GM19455 (cell line): ENCODE measurements at regions not wholly inside any gene's neighbourhood (a gene's known extent, or its start where the extent isn't known, plus 50 kb on each side); places are given as distances from the start of the nearest gene placed in this dataset.
"Not testable (repeated sequence)": the region's sequence is repeated elsewhere in the genome, so short reads cannot be mapped to it uniquely, and the experiment has no call there.

Source experiments
- ATAC-seq: cut with Tn5 transposase; IDR thresholded peaks from one replicate; pipeline ENCODE4 v1.9.1; 2021; ENCODE audit not compliant: unreplicated experiment

- ATAC-seq = no peak
Measured at GRCh38 chr2:51855683-51856082, 823.8 kb upstream of the NRXN1 start.

GRCh38 chr2:51846796-51847195 is 814.9 kb upstream of the NRXN1 start:
- no peak for ATAC-seq

GRCh38 chr2:51846018-51846417 is 814.1 kb upstream of the NRXN1 start:
- ATAC-seq = no peak

GRCh38 chr2:51844596-51844995 is 812.7 kb upstream of the NRXN1 start:
- ATAC-seq = no peak

GRCh38 chr2:51829477-51829876 is 797.5 kb upstream of the NRXN1 start:
- no peak for ATAC-seq

DNA sequence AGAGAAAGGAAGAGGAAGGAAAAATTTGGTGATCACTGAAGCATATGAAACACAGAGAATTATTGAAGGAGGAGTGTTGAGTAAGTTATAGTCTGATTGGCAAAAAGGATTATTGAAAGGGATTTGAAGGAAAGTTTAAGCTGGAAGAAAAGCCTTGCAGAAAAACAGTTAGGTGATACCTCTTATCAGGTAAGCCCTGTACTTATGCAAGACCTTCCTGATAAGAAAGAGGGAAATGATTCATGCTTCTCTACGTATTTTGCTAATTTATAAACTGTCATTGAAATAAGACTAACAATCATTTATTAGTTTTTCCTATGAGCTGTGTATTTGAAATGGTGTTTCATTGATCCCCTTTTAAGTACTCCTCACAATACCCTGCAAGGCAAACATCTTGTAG is 793.9 kb upstream of the NRXN1 start:
- no peak for ATAC-seq

- no peak for ATAC-seq
Measured at GRCh38 chr2:51813247-51813646, 781.3 kb upstream of the NRXN1 start.

DNA sequence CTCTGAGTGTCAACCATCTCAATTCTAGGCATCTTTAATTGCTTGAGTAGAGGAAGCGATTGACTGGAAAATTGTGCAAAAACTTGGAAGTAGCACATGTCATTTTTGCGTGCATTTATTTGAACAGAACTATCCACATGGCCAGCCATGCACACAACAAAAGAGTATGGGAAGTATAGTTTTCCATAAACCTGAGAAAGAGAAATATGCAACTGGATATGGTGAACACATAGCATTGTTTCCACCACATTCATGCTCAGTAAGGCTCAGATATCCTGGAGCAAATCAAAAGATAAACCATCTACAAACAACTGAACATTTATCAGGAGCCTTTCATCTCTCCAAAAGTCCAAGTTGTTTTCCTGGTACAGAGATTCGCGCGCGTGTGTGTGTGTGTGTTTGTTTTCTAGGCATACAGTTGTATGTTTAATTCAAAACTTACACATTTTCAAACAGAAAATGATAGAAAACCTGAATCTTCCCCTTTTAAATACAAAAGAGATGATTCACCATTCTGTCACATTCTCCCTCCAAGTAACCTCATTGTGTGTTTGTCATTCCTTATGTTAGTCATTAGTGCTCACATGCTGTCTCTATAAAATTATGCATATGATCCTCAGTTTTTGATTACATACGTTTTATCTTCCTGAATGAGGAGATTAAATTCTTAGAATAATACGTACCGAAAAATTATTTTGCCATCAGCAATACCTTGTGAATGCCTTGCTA is 780.4 kb upstream of the NRXN1 start:
- no peak for ATAC-seq

DNA sequence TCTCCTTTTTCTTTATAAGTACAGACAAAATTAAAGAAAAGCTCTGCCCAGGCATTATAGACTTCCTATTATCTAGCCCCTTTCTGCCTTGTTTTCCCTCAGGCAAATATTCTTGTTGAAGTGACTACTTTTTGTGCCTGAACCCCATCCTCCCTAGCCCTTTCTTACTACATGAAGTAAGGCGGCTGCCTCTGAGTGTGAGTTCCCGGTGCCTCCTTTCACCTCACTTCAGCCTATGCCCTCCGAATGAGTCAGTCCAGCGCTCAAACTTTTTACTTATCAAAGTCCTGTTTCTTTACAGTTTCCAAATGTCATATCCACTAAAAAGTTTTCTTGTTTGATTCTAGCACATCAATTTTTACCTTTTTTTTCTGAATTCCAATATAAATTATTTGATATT is 778.3 kb upstream of the NRXN1 start:
- no peak for ATAC-seq

DNA sequence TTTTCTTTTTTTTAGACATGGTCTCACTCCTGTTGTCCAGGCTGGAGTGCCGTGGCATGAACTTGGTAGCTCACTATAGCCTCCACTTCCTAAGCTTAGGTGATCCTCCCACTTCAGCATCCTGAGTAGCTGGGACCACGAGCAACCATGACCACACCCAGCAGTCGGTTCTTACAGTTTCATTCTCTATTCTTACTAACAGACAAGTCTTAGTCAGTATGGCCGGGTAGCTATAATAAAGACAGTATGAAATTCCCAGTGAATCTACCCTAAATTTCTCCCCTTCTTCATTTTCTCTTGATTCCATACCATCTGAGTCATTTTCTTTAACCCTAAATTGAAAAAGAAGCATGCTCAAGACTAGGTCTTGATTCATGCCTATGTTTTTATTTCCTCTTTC is 775.3 kb upstream of the NRXN1 start:
- no peak for ATAC-seq

DNA sequence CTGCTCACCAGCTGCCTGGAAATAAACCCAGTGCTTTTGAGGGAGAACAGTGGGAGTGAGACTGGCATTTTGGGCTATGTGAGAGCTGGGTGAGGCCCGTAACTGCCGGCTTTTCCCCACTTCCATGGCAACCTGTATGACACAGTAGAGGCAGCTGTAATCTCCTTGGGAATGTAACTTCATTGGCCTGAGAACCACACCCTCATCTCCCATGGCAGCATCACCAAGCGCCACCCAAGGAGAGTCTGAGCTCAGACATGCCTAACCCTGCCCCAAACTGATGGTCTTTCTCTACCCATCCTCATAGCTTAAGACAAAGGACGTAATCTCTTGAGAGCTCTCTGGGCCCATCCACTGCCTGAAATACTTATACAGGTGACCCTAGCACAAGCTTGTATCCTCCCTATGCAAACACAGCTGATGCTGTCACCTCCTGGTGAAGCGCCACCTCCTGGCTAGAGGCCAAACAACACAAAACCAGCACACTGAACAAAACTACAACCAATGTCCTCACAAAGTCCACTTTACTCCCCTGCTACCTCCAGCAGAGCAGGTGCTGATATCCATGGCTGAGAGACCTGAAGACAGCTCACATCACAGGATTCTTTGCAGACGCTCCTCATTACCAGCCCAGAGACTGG is 763.4 kb upstream of the NRXN1 start:
- ATAC-seq = no peak

DNA sequence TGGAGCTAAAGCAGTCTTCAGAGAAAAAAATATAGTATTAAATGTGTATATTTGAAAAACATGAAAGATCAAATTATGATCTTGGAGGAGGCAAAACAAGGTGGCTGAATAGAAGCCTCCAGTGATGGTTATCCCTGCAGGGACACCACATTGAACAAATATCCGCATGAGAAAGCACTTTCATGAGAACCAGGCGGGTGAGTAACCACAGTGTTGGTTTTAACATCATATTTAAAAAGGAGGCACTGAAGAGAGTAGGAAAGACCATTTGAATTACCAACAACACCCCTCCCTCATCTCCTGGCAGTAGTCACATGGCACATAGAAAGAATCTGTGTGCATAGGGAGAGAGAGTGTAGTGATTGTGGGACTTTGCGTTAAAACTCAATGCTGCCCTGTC is 759.6 kb upstream of the NRXN1 start:
- no peak for ATAC-seq

GRCh38 chr2:51790854-51791253 is 758.9 kb upstream of the NRXN1 start:
- no peak for ATAC-seq

DNA sequence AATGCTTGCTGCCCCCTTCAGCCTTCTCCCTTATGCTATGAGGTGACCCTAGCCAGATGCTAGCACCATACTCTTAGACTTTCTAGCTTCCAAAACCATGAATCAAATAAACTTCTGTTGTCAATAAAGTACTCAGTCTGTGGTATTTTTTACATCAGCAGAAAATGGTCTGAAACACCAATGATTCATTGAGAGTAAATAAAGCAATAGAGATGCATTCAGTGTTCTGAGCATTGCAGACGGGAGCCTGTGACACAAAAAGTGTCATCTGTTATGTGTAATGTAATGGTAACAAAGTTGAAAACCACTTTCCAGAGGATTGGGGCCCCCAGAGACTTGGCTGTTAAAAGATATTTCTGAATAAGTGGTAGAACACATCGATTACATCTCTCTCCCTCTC is 758.0 kb upstream of the NRXN1 start:
- ATAC-seq = no peak

DNA sequence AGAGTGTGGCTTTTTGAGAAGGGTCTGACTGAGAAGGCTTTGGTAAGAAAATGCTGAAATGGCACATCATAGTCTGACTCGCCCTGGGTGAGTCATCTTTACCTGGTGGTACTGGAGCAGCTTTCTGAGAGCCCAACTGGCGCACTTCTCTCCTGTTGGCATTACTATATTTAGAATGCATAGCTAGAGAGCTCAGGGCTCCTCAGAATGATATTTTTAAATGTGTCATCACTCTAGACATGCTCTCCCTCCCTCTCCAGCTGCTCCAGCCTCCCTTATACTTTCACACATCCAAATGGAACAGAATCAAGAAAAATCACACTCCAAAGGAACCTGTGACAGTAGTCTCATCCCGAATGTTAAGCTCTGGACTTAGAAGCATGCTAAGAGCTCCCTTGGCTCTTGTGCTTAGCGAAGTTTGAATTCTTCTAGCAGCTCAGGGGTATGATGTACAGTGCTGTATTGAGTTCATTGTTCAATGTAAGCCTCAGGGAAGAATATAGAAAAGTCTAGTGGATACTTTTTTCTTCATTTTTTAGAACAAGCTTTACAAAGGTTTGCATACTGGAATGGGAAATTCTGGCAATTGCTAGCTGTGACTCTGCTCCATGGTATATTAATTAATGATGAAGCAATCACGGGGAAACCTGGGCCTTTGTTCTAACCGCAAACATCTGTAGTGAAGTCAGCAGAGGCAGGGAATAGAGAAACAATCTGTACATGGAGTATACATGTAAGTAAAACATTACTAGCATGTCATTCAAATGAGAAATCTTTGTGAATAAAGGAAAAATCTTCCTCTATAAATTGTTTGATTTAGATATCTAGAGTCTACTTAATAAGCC is 751.2 kb upstream of the NRXN1 start:
- ATAC-seq = no peak

DNA sequence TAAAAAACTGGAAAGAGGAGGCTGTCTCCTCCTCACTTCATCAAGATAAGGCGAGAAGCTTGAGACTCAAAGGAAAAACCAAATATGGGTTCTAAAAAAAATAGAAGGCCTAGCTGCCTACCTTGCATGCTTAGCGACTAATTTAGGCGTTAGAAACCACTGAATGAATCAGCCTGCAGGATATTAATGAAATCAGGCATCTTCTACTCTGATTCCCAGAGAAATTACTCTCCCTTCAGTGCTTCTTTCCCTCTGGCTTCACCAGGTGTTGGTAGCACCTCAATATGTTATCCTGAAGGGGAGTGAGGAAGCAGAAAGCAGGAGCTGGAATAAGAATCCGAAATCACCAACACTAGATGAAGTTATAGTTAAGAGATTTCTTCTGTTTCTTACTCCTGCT is 749.8 kb upstream of the NRXN1 start:
- ATAC-seq = no peak

DNA sequence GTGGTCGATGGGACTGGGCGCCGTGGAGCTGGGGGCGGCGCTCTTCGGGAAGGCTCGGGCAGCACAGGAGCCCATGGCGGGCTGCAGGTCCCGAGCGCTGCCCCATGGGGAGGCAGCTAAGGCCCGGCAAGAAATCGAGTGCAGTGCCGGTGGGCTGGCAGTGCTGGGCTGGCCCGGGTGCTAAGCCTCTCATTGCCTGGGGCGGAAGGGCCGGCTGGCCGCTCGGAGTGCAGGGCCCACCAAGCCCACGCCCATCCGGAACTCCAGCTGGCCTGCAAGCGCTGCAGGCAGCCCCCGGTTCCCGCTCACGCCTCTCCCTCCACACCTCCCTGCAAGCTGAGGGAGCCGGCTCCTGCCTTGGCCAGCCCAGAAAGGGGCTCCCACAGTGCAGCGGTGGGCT is 748.4 kb upstream of the NRXN1 start:
- ATAC-seq = no peak

GRCh38 chr2:51779723-51780122 is 747.8 kb upstream of the NRXN1 start:
- ATAC-seq = not testable (repeated sequence)

- no peak for ATAC-seq
Measured at GRCh38 chr2:51778806-51779205, 746.9 kb upstream of the NRXN1 start.

GRCh38 chr2:51774606-51775005 is 742.7 kb upstream of the NRXN1 start:
- ATAC-seq = not testable (repeated sequence)

DNA sequence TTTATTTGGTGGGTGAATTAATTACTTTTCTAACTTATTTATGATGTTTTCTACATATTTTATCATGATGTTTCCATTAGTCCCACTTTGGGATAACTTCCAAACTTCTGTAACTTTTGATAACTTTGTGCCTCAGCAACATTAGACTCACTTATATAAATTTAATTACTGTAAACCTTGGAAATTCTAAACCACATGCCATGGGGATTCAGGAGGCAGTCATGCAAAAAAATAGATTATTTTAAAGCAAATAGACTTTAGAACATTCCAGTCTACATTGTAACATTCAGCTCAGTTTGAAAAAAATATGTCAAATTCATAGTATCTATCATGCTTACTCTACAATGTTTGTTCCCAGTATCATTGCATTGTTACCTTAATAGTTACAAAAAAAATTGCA is 728.5 kb upstream of the NRXN1 start:
- no peak for ATAC-seq

- ATAC-seq = no peak
Measured at GRCh38 chr2:51758081-51758480, 726.1 kb upstream of the NRXN1 start.
